CD4-positive, alpha-beta T cell treated with Interleukin-17A for 4 hours (primary cell): ENCODE measurements at regions not wholly inside any gene's neighbourhood (a gene's known extent, or its start where the extent isn't known, plus 50 kb on each side); places are given as distances from the start of the nearest gene placed in this dataset.

Experiments
- DNase-seq: peaks from one replicate; pipeline ENCODE4 v3.0.0-alpha.2; 2020; ENCODE audit warnings: mixed read lengths

DNA sequence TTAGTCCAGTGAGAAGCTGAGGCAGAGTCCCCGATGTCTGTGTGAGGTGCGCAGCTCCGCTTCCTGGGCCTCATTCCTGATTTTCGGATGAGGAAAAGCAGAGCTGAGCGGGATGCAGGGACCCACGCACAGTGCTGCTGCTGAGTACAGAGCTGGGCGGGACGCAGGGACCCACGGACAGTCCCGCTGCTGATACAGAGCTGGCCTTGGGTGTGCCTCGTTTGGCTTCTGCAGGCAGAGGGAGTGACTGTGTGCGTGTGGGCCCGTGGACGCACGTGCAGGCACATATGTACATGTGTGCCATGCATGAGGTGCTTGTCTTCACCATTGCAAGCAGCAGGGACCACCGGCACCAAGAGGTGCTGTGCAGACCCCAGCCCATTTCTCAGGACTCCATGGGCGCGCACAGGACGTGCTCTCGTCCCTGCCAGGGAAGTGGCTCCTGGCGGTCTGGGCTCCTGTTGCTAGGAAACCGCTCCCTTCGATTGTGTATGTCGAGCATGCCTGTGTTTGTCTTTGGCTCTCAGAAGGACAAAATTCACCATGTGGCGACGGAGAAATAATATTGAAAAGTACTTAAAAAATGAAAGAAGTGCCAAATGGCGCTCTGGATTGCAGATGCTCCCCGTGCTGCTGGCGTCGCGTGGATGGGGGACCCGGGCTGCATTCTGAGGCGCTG is 303.8 kb upstream of the MKI67 start:
- DNase-seq, result no peak

DNA sequence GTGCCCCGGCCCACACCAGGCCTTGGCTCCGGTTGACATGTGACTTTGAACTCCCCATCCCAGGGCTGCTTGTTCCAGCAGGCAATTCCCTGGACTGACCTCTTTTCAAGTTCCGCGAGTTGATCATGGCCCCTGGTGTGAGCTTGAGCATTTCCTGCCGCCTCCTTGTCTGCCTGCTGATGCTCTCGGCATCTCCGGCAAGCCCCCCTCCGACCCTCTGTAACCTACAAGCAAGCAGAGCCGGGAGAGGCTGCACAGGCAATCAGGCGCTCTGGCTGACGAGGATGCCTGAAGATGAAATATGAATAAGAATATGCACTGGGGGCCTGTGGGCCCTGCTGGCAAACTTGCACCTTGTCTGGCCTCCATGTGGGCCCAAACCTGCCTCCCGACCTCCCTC is 304.9 kb upstream of the MKI67 start:
- DNase-seq, result no peak

DNA sequence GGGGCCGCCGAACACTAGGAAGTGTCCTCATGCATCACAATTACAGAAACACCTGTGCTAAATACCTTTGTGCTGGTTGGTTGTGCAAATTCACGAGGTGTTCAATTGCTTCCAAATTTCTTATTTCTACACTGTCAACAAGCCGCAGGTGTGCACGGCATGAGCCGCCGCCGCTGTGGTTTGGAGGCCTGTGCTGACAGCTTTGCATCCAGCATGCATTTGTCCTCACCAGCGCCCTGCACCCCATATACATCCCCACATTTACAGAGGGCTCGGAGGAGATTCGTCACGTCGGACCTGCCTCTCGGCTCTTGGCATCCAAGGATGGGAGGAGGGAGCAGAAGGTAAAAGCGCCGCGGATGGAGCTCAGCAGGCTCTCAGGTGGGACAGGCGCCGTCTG is 305.3 kb upstream of the MKI67 start:
- no peak for DNase-seq

DNA sequence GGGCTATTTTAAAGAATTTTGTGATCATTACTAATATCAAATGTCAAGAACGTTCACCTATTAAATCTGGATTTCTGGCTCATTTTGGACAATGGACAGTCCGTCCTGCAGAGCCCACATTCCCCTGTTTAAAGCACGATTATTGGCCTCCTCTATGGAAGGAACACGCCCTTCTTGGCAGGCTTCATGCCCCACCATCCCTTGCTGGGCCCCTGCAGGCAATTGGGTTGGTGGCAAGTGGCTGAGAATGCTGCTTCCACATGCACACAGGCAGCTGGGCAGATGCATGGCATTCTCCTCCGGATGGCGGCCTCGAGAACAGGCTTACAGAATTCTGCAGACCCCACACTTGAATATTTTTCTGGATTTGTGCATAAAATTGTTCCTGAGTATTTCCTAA is 305.8 kb upstream of the MKI67 start:
- DNase-seq, result no peak

DNA sequence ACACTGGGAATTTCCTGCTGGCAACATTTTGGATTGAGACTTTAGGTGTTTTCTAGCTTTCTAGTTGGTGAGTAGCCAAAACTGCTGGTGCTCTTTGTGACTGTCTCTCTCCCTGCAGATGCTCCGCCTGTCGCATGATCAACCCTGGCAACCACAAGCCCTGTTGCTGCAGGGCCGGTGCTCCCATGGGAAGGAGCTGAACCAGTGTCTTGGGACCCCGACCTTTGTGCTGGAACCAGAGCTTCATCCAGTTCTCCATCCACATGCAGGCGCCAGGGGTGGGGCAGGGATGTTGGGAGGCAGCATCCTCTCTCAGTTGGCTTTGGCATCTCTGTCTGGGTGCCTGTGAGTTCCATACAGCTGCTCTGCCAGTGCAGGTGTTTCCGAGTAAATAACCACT is 306.2 kb upstream of the MKI67 start:
- no peak for DNase-seq

DNA sequence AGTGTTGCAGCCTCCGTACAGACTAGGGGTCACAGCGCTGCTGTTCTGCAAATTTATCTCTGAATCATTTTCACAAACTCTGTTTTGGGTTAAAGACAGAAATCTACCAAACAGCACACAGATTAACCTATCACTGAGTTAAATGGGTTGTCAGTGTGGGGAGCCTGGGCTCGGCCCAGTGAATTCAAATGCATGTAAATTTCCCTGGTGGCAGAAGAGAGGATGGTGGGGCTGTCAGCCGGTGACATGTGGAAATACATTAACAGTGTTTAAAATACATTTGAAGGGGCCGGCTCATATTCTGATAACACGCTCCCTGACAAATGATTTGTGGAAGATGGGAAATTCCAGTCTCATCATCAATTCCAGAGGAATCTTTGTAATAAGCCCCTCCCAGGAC is 309.6 kb upstream of the MKI67 start:
- DNase-seq, result no peak

DNA sequence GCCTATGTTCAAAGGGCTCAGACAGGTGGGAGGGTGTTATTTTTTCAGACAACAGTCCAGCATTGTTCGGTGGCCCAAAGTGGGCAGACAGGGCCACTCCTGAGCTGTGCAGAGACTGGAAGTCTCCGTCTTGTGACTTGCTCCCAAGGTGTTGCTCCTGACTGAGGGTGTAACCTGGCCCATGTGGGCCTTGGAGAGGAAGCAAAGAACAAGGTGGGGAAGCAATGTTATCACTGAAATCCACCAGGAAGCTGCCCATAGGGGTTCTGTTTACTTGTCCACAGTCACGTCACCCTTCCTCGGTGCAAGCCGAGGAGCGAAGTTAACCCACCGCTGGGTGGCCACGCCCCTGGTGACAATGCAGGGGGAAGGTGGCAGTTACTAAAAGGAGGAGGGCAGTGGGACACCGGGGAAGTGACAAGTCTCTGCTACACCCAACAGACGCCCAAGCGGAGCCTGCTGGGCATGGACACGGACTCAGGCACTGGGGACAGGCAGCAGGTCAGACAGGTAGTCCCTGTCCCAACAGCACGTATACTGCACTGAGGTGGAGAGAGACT is 311.6 kb upstream of the MKI67 start:
- no peak for DNase-seq

DNA sequence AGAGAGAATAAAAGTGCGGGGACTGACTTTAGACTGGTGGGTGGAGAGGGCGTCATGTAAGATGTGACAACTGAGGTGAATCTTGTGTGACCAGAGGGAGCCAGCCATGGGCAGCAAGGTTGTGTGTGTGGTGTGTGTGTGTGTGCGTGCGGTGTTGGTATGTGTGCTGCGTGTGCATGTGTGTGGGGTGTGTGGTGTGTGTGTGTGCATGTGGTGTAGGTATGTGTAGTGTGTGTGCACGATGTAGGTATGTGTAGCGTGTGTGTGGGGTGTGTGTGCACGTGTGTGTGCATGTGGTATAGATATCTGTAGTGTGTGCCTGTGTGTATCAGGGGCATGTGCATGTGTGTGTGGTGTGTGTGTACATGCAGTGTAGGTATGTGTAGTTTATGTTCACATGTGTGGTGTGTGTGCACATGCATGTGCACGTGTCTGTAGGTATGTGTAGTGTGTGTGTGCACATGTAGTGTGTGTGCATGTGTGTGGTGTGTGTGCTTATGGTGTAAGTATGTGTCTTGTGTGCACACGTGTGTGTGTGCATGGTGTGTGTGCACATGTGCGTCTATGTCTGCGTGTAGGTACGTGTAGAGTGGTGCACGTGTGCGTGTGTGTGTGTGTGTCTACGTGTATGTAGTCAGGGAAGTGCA is 312.3 kb upstream of the MKI67 start:
- DNase-seq, result no peak

DNA sequence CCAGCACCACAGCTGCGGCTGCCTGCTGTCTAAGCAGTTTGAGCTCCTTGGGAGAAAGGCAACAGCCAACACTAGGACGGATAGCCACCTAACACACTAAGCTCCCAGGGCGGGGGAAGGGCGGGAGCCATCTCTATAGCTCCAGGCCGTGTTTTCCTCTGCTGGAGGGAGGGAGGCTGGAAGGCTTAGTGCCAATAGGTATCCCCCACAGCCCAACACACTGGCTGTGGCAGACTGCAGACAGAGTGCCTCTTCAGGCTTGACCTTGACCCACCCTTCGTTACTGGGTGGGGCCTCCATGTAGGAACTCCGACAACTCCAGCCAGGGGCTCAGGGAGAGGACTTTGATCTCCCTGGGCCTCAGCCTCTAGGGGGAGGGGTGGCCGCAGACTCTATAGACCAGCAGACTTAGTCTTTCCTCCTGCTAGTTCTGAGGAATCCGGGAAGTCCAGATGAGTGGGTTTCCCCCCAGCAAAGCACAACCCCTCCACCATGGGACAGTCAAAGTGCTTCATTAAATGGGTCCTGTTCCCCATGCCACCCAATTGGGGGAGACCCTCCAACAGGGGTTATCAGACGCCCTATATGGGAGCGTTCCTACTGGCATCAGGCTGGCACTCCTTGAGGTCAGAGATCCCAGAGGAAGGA is 314.4 kb upstream of the MKI67 start:
- no peak for DNase-seq

DNA sequence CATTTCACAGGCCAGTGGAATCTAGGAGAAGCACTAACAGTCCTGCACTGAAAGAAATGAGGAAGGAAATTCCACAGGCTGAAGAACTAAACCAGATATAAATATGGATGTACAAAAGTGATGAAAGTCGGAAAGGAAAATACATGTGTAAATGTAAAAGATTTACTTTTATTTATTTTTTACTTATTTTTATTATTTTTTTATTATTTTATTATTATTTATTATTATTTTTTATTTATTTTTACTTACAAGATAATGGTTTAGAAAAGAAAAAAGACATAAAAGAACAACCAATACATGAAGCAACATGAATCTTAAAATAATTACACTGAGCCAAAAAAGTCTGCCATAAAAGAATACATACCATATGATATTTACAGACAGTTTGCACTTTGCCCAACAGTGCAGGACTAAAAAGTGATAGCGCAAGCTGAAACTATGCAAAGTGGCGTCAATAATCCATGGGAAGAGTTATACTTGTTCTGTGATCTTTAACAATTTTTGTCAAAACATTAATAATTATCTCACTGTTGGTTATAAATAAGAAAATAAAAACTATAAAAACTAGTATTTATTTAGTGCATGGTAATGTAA is 317.8 kb upstream of the MKI67 start:
- DNase-seq, result no peak

DNA sequence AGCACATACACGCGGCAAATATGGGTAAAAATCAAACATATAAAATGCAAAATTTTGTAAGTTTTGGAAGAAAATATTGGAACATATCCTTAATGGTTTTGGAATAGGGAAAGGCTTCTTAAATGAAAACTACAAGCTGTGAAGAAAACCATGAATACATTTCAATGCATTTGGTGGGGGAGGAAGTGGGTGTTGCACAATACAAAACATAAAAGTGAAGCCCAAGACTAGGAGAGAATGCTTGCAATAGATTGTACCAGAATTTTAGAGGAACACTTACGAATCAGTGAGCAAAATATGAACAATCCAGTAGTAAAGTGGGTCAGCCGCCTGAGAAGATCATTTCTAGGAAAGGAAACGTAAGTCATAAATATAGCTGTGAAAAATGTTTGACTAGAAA is 322.6 kb upstream of the MKI67 start:
- DNase-seq, result no peak

DNA sequence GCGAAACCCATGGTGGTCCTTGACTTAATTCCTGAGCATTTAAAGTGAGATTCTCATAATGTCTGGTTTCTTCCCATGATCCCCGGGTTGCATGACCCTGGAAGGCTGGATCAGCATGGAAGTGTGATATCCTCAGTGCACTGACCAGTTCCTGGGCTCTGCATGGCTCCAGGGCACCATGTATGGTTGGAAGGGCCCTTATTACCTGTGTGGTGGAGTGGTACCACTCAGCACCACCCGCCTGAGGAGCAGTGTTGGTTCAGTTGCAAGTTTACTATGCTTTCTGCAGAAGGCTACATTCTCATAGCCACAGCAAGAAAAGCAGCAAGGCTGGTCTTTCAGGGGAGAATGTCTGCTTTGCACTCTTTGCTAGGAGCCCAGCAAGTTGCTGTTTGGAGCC is 325.7 kb upstream of the MKI67 start:
- DNase-seq, result no peak

DNA sequence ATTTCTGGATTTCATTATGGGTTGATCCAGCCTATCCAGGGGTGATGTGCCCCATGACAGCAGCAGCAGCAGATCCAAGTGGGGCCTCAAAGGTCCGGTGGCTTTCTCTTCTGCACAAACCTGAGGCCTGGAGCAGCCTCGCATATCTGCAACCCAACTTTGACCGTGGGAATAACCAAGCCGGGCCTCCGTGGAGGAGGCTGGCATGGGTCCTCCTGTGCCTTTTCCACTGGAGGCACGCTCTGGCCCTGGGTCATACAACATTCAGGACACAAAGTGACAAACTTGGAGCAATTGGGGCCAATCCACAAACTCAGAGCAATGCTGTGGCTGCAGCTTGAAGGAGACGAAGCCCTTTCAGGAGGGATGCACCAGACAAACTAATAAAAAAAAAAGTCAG is 330.0 kb upstream of the MKI67 start:
- DNase-seq, result no peak

DNA sequence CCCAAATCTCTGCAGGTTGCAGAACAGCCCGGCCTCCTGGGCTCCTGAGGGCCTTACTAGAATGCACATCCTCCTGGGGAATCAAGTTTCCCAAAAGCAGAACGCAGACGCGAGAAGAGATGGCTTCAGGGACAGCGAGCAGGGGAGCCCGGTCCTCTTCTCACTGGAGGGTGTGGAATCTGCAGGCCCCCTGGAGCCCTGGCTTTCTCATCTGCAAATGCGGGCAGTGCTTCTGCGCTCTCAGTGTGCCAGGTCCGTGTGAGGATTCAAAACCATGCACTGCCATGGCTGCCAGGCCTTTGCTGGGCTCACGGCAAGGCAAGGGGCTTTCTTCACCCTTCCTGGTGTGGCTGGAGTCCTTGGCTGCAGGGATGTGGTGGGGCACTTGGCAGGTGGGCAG is 330.9 kb upstream of the MKI67 start:
- DNase-seq, result no peak

DNA sequence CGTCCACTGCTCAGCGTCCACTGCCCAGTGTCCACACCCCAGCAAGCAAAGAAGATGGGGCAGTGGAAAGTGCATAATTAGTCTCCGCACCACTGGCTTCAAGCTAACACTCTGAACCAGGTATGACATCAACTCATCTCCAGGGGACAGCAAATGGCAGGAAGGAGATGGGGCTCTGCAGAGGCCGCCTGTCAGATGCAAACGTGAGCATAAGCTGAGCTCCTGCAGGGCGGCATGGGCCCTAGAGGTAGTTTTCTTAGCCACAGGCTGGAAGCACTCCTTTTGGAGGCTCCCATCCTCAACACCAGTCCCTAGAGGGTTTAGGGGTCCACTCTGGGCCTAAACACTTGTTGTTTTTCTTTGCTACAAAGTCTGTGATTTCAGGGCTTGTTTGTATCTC is 335.8 kb upstream of the MKI67 start:
- no peak for DNase-seq

DNA sequence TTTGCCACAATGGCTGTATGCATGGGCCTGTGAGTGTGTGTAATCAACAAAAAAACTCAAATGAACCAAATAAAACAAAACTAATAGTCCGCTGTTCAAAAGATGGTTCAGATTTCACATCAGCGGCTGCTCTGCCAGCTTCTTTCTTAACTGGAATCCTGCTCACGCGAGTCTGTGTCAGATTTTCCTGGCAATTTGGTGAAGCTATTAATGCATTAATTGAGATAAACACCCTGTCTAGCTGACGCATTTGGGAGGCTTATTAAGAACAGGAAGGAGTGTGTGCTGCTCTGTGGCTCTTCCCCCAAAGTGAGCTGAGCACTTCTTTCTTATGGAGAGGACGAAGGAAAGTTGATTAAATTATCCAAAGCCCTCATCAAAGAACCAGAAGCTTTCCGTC is 336.6 kb upstream of the MKI67 start:
- no peak for DNase-seq

DNA sequence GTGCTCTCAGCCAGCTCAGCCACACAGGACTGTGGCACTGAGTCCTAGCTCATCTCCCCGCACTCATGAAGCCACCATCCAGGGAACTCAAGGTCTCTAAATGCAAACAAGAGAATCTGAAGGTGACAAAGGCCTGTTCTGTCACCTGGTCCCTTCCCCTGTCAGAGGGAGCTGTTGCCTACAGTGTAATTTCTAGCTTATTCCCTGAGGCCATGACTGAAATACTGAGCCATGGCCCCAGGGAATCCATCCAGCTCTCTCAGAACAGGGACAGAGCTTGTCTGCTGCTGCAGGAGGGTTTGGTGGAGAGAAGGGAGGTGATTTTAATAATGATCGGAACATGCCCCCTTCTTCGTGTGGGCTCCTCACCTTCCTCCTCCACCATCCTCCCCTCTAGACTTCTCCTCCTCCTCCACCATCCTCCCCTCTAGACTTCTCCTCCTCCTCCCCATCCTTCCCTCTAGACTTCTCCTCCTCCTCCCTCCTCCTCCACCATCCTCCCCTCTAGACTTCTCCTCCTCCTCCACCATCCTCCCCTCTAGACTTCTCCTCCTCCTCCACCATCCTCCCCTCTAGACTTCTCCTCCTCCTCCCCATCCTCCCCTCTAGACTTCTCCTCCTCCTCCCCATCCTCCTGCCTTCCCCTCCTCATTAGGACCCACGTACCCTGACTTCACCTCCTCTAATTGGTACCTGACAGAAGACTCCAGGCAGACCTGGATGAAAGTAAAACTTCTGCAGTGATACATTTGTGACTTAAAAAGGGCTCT is 338.0 kb upstream of the MKI67 start:
- DNase-seq, result no peak

DNA sequence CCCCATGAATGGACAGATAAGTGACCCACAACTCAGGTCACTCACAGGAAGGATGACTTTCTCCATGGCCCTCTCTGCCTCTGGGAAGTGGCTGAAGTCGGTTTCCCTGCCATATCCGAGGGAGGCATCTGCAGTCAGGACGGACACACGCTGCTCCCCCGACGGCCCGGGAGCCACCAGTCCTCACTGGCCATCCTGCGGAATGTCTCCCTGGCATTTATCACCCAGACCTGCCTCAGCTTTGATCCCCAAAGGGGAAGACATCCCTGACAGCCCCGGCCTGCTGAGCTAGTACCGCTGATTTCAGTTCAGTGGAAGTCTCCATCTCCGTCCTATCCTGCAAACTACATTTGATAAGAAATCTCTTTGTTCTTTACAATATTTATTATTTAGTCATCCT is 339.5 kb upstream of the MKI67 start:
- no peak for DNase-seq

DNA sequence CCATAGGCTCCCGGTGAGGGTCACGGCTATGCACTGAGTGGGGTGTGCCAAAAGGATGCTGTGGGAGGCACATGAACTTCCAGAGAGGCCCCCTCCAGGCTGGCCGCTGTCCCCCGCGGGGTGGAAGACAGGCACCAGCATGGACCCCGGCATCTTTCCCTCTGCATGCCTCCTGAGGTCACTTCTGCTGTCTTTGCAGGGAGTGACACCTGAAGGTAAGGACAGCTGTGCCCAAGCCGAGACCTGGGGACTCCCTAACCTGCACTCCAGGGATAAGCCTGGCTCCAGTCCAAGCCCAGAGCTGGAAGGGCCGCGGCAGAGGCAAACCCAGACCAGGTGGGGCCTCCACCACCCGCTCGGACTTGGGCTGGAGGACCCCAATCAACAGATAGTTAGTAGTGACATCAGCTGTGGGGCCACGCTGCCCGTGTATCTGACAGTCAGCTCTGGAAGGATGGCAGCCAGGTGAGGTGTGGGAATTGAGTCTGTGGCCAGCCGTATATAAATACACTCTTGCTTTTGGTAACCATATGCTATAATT is 340.7 kb upstream of the MKI67 start:
- DNase-seq, result no peak

DNA sequence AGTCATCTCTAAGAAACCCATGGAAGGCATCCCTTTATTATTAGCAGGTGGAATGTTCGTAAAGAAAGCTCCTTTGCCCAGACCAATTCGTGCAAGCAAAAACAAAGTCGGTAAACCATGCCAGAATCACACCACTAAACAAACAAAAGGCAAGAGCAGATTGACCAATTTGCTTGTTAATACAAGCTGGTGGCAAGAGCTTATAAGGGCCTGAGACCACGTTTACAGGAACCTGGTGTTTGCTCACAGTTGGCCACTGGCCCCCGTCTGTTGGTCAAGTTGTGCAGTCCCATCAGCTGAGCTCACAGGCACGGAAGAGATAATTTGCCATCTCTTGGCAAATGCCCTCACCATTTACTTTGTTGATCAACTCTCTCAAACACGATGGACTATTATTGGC is 342.2 kb upstream of the MKI67 start:
- DNase-seq, result no peak

DNA sequence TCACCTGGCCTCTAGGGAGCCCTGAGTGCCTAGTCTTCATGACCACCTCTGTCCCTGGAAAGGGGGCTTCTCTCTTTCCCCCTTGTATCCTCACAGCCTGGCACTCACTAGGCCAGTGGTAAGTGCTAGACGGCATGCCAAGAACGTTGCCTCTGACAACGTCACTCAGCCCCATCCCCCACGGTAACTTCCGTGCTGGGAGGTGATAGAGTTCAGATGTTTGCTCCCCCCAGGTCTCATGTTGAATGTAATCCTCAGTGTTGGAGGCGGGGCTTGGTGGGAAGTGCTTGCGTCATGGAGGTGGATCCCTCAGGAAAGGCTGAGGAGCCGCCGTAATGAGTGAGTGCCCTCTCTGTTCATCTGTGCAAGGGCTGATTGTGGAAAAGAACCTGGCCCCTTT is 343.3 kb upstream of the MKI67 start:
- DNase-seq, result no peak

DNA sequence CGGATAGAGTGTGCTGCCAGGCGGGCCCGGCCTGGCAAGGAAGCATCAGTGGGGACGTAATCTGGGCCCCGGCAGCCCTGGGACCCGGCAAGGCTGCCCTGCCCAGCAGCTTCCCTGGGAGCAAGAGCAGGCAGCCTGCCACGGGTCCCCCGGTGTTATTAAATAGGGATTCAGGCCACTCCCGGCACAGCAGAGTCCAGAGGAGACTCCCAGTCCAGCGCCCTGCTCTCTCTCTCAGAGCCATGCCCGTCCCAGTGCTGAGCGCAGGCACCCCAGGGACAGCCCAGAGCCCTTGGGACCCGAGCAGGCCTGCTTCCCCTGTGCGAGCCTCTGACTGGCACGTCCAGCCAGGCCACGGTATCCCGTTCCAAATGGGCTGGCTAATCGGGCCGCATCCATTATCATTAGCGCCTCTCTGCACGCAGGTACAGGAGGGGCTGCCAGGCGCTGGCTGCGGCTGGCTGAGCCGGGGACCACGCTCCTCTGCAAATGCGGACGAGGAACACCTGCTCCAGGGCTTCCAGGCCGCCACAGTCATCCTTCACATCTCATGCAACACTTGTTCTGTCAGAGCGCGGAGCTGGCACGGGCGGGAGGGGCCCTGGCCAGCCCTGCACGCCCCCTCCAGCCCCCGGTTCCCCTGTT is 344.2 kb upstream of the MKI67 start:
- DNase-seq, result no peak
